ENCODE measurements at regions not wholly inside any gene's neighbourhood (a gene's known extent, or its start where the extent isn't known, plus 50 kb on each side); places are given as distances from the start of the nearest gene placed in this dataset.

- TF ChIP-seq, protein P1, sequence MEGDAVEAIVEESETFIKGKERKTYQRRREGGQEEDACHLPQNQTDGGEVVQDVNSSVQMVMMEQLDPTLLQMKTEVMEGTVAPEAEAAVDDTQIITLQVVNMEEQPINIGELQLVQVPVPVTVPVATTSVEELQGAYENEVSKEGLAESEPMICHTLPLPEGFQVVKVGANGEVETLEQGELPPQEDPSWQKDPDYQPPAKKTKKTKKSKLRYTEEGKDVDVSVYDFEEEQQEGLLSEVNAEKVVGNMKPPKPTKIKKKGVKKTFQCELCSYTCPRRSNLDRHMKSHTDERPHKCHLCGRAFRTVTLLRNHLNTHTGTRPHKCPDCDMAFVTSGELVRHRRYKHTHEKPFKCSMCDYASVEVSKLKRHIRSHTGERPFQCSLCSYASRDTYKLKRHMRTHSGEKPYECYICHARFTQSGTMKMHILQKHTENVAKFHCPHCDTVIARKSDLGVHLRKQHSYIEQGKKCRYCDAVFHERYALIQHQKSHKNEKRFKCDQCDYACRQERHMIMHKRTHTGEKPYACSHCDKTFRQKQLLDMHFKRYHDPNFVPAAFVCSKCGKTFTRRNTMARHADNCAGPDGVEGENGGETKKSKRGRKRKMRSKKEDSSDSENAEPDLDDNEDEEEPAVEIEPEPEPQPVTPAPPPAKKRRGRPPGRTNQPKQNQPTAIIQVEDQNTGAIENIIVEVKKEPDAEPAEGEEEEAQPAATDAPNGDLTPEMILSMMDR (conservative IDR thresholded peaks at IDR 0.05; ENCODE audit: low read depth, low read length) = no peak
- TF ChIP-seq EZH2 (IDR thresholded peaks at IDR 0.05; ENCODE audit: low read length, unreplicated experiment) (no peak), EZH2phosphoT487 (IDR thresholded peaks at IDR 0.05; ENCODE audit: borderline replicate concordance, low read length) (no peak)
Observed at GRCh38 chr6:165861226-165861625, 198.2 kb upstream of the PDE10A start.
